ENCODE measurements at regions not wholly inside any gene's neighbourhood (a gene's known extent, or its start where the extent isn't known, plus 50 kb on each side); places are given as distances from the start of the nearest gene placed in this dataset.

DNA sequence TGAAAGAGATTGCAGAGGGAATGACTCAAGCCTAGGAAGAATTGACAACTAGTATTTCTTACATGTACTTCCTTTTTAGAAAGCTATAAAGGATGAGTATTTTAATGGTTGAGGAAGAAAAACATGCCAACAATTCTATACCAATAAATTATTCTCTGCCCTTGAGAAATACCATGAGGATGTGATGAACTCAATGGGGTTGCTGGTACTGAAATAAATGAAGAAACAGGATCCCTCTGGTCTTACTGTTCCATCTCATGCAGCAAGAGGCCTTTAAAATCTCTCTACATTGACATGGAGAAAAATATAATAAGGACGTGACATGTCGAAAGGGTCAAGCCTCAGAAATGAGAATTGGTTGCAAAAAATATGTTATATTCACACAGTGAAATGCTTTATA, 477.3 kb downstream of the GABRG2 start:
- in situ Hi-C loops (cut with MboI; ENCODE audit: low sequenced_read_pairs) (no loop called here), dilution Hi-C loops (cut with HindIII; ENCODE audit: low sequenced_read_pairs, unreplicated experiment) (no loop called here), intact Hi-C loops (cut with micrococcal nuclease) (no loop called here)
- Histone ChIP-seq H2BK120ac (ENCODE audit: low read depth, low read length) (no peak overlapping the region), H2BK20ac (ENCODE audit: low read depth, low read length) (no peak overlapping the region), H2AK9ac (replicated peaks; ENCODE audit: low read depth, low read length, poor library complexity) (no peak overlapping the region), H3K27ac (ENCODE audit: insufficient read depth, low read length) (no peak overlapping the region), H3K23ac (ENCODE audit: low read depth, low read length) (no peak overlapping the region), H3K27me3 (ENCODE audit: control insufficient read depth, insufficient read depth, low read length) (no peaks in the 10 kb centered on the region), H3K56ac (ENCODE audit: extremely low read depth, insufficient read depth, low read length) (no peak overlapping the region), H3K36me3 (ENCODE audit: control insufficient read depth, insufficient read depth, low read length) (no peaks in the 10 kb centered on the region), H3K4me1 (ENCODE audit: control insufficient read depth, insufficient read depth, low read length) (no peaks in the 10 kb centered on the region), H2BK15ac (ENCODE audit: low read depth, low read length) (no peak overlapping the region), H3K14ac (replicated peaks; ENCODE audit: low read depth, low read length) (no peak overlapping the region), H3K9me3 (ENCODE audit: control insufficient read depth, insufficient read depth, low read length) (peaks cover 4% of the 10 kb centered on the region; the same call in 1 of the 2 replicates), H3K4me3 (ENCODE audit: insufficient read depth, low read depth, low read length) (no peak overlapping the region), H4K20me1 (ENCODE audit: insufficient read depth, low read length) (no peaks in the 10 kb centered on the region), H4K8ac (ENCODE audit: low read depth in 2 of 2, low read length in 2 of 2) (no peak overlapping the region), H3K18ac (ENCODE audit: low read depth, low read length) (no peak overlapping the region), H2AK5ac (ENCODE audit: low read depth, low read length) (no peak overlapping the region), H4K5ac (ENCODE audit: low read depth, low read length) (no peak overlapping the region), H2BK5ac (ENCODE audit: low read depth, low read length, poor library complexity, severe bottlenecking) (no peak overlapping the region), H4K91ac (ENCODE audit: insufficient read depth, low read depth, low read length) (no peak overlapping the region), H3K79me1 (ENCODE audit: low read depth in 1 of 2, low read length in 2 of 2) (no peaks in the 10 kb centered on the region), H2AFZ (replicated peaks; ENCODE audit: low read length, poor library complexity) (no peak overlapping the region), H3K9me1 (ENCODE audit: insufficient read depth, low read length) (no peaks in the 10 kb centered on the region), H3K4ac (ENCODE audit: low read depth, low read length) (no peak overlapping the region), H3K4me2 (ENCODE audit: low read depth, low read length) (no peak overlapping the region), H3K9ac (ENCODE audit: low read depth, low read length) (no peak overlapping the region)
- no CpG with 5 or more reads among the region's 2 CpGs for WGBS, 2 experiments (ENCODE audit: extremely low coverage in 2 of 2, insufficient read length in 1 of 2)
- TF ChIP-seq USF2 (IDR thresholded peaks at IDR 0.05; ENCODE audit: low read depth, low read length) (no peak), NFE2L2 (IDR thresholded peaks at IDR 0.05; ENCODE audit: low read depth, low read length) (no peak), MXI1 (IDR thresholded peaks at IDR 0.05; ENCODE audit: borderline replicate concordance, low read depth, low read length) (no peak), RCOR1 (IDR thresholded peaks at IDR 0.05; ENCODE audit: insufficient replicate concordance, low read length) (no peak), ELK1 (IDR thresholded peaks at IDR 0.05; ENCODE audit: borderline replicate concordance, low read depth, low read length) (no peak), CEBPB (IDR thresholded peaks at IDR 0.05; ENCODE audit: low read depth, low read length) (no peak), POLR2A (IDR thresholded peaks at IDR 0.05; ENCODE audit: low read depth, low read length) (no peak), FOS (IDR thresholded peaks at IDR 0.05; ENCODE audit: low read depth, low read length) (no peak), RFX5 (IDR thresholded peaks at IDR 0.05; ENCODE audit: low read depth, low read length) (no peak), BHLHE40 (IDR thresholded peaks at IDR 0.05; ENCODE audit: low read depth, low read length) (no peak), RAD21 (IDR thresholded peaks at IDR 0.05; ENCODE audit: low read length) (no peak), SMC3 (IDR thresholded peaks at IDR 0.05; ENCODE audit: low read depth, low read length) (no peak)
- ATAC-seq (ENCODE audit: low read depth) (no peak), DNase-seq (no peak)
- ChIA-PET POLR2A (ENCODE audit: unreplicated experiment) (no interaction called here), CTCF (no interaction called here)
- BruUV-seq (replicated peaks) = no TSS peak

Data from IMR-90 (cell line).